AG09319 (cell line): ENCODE measurements at regions not wholly inside any gene's neighbourhood (a gene's known extent, or its start where the extent isn't known, plus 50 kb on each side); places are given as distances from the start of the nearest gene placed in this dataset.

Experiments used
- DNase-seq: peaks from one replicate; pipeline ENCODE4 v3.0.0-alpha.2; 2010; ENCODE audit warnings: low read depth; ENCODE audit errors: extremely low read depth
- TF ChIP-seq, protein P1 (sequence below): IDR thresholded peaks from 2 replicates; pipeline ENCODE4 v1.5.1; 2011; ENCODE audit warnings: low read depth, mild to moderate bottlenecking, inconsistent platforms, low read length, moderate library complexity

DNA sequence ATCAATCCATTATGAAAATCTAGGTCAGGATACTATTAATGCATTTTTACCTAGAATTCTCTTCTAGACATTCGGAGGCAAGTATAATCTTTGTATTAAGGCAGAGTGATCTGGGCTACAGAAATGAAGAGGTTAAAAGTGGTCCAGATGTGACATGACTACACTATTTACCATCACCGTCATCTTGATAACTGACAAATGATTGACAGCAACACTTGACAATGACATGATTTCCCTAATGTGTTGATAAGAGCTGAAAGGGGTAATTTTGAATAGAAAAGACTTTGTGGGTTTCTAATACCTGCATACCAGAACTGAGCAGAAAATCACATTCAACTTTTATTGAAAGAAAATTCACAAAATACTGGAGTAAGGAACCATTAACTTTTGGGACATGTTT is 718.9 kb upstream of the MAP3K7 start:
- no peak for DNase-seq
- TF ChIP-seq, protein P1, sequence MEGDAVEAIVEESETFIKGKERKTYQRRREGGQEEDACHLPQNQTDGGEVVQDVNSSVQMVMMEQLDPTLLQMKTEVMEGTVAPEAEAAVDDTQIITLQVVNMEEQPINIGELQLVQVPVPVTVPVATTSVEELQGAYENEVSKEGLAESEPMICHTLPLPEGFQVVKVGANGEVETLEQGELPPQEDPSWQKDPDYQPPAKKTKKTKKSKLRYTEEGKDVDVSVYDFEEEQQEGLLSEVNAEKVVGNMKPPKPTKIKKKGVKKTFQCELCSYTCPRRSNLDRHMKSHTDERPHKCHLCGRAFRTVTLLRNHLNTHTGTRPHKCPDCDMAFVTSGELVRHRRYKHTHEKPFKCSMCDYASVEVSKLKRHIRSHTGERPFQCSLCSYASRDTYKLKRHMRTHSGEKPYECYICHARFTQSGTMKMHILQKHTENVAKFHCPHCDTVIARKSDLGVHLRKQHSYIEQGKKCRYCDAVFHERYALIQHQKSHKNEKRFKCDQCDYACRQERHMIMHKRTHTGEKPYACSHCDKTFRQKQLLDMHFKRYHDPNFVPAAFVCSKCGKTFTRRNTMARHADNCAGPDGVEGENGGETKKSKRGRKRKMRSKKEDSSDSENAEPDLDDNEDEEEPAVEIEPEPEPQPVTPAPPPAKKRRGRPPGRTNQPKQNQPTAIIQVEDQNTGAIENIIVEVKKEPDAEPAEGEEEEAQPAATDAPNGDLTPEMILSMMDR: no peak

DNA sequence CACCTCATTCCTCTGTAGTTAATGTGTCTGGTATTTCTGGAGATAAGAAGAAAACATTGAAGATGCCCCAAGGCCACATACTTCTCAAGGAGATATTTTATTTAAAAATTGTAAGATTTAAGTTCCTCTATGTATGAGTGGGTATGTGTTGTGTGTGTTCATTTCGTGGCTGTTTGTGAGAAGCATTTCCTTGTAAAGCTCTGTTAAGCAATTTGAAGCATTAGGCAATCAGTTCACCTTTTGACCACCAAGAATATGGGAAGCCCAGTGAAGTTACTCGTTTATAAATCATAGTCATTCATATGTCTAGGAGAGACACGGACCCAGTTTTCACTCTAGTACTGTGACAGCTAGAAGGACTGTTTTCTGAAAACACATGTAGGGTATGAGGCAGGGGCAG is 717.6 kb upstream of the MAP3K7 start:
- TF ChIP-seq, protein P1: no peak
- DNase-seq: no peak

DNA sequence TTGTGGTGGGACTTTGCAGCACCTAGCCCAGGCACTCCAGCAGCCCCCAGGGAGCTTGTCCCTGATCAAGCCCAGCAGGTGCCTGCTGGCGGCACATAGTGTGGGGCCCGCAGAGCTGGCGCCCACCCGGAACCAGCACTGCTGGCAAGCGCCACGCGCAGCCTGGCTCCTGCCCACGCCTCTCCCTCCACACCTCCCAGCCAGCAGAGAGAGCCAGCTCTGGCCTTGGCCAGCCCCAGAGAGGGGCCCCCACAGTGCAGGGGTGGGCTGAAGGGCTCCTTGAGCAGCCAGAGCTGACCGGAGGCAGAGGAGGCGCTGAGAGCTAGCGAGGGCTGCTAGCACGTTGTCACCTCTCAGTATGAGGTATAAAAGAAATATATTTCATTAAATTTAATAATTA is 716.5 kb upstream of the MAP3K7 start:
- no peak for DNase-seq
- TF ChIP-seq, protein P1: no peak

DNA sequence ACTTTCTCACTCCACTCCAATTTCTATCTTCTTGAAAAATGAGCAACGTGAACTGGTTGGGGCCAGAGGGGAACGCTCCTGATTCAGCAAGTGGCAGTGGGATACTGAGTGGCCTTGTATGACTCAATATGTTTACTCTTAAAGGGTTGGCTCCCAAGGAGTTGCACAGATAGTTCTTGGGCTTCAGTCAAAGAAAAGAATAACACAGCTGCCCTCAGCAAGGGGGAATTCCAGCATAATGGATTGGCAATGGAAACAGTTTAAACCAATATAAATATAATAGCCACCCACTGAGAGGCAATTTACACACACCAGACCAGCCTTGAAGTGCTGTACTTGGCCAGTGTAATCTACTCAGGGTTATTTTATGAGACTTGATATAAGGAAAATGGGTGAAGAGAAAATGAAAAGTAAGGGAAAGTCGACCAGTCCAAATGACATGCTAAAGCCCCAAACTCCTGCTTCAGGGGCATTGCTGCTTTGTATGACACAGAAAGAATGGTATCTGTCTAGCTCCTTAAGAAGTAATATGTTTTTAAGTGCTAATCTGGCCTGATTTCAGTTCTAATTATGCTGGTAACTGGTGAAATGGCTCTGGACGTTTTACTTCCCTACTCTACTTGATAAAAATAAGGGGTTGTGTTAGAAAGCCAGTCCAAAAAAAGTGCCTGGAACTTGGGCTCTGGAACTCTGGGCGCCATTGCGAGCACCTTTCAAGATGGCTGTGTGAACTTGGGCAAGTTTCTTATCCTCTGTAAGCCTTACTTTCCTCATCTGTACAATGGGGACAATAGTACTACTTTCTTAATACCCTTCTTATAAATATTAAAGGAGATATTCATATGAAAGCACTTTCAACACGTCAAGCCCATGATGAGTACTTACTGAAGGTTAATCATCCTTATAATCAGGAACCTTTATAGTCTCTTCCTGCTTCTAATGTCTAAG is 712.9 kb upstream of the MAP3K7 start:
- TF ChIP-seq, protein P1: no peak

DNA sequence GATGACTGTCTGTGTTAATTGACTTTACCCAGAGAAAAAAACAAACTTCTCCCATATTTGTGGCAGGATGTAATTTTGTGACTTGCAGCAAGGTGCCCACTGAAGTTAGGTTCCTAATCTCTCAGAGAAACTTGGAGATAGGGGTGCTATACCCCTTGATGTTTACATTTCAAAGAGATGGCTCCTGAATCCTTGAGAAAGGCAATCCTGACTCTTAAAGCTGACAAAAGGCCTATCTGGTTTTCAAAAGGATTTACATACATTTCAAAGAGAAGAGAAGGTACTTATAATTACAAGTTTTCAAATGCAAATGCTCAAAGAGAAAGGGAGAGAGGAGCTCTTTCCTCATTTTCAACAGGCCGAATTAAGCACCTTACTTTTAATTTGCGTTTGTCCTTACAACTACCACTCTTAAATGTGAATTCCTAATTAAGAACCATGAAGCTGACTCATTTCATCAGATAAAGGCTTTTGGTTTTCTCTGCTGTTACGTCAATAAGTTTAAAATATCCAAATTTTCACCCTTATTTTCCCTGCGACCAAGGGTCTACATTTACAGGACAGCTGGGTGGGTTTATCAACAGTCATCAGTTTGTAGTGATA is 711.8 kb upstream of the MAP3K7 start:
- DNase-seq: no peak
- TF ChIP-seq, protein P1: no peak

More for the DNA sequence above, 712.9 kb upstream of the MAP3K7 start:
- DNase-seq: no peak

DNA sequence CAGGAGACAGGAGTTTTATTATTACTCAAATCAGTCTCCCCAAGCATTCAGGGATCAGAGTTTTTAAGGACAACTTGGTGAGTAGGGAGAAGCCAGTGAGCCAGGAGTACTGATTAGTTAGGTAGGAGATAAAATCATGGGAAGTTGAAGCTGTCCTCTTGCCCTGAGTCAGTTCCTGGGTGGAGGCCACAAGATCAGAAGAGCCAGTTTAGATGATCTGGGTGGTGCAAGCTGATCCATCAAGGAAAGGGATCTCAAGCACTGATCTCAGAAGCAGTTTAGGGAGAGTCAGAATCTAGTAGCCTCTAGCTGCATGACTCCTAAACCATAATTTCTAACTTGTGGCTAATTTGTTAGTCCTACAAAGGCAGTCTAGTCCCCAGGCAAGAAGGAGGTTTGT is 706.5 kb upstream of the MAP3K7 start:
- DNase-seq: no peak
- TF ChIP-seq, protein P1: no peak

DNA sequence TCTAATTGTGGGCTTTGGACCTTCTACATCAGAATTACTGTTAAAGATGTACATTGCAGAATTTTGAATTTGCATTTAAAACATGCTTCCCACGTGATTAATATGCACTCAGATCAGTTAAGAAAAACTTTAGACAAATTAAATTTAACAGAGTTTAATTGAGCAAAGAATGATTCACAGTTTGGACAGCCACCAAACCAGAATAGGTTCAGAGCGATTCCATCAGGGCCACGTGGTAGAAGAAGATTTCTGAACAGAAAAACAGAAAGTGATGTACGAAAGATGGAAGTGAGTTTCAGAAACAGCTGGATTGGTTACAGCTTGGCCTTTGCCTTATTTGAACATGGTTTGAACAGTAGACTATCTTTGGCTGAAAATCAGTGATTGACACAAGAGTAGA is 704.2 kb upstream of the MAP3K7 start:
- TF ChIP-seq, protein P1: no peak
- no peak for DNase-seq
